Pancreas (tissue), 10 donors: ENCODE measurements at regions not wholly inside any gene's neighbourhood (a gene's known extent, or its start where the extent isn't known, plus 50 kb on each side); places are given as distances from the start of the nearest gene placed in this dataset.
"Not testable (repeated sequence)": the region's sequence is repeated elsewhere in the genome, so short reads cannot be mapped to it uniquely, and the experiment has no call there.

Source experiments
- ATAC-seq, 4 donors: fragments of 200-7000 bp; cut with Tn5 transposase; one replicate each; pipeline versions ENCODE4 v1.8.0 to v1.9.1; 2020; ENCODE audit warnings: mild to moderate bottlenecking in 4 of 4, moderate library complexity in 4 of 4
- DNase-seq, 6 donors: peaks; one replicate each; pipeline ENCODE4 v3.0.0-alpha.2; 2020
- FAIRE-seq: peaks from 2 replicates; lab custom pipeline; 2012; peaks lifted over from hg19 to GRCh38; lab: Jason Lieb, UNC
- H3K27ac ChIP-seq, 4 donors: fragments of 200-600 bp; sonication (generic); 1 replicate in 3 of 4; 2 replicates in 1 of 4; pipeline versions ENCODE4 v1.5.0 to v1.8.0; 2020
- H3K27me3 ChIP-seq, 4 donors: fragments of 200-600 bp; one replicate each; pipeline ENCODE4 v1.8.0; 2021
- H3K36me3 ChIP-seq, 3 donors: fragments of 200-600 bp; sonication (generic) in 1 of 3; one replicate each; pipeline versions ENCODE4 v1.5.0 to v1.8.0; 2020 to 2021
- H3K4me1 ChIP-seq, 3 donors: fragments of 200-600 bp; one replicate each; pipeline ENCODE4 v1.8.0; 2021
- H3K4me3 ChIP-seq, 4 donors: fragments of 200-600 bp; sonication (generic) in 2 of 4; one replicate each; pipeline versions ENCODE4 v1.5.0 to v1.8.0; 2020 to 2021
- H3K9me3 ChIP-seq, 4 donors: fragments of 200-600 bp; one replicate each; pipeline ENCODE4 v1.8.0; 2021
- WGBS, 2 donors: extraction: QIAGEN DNeasy Blood & Tissue Kit; methylation state at CpG; one replicate each; pipeline ENCODE4 v1.1.7; 2013; 5-methylcytosine and 5-hydroxymethylcytosine counted together
- intact Hi-C, 3 donors: fragments of 100-400 bp; cut with DNase I; formaldehyde crosslinking; loops; one replicate each; pipeline versions ENCODE4 v1.11.1 to v1.14.2; 2022
- TF ChIP-seq, protein P1 (sequence below), 4 donors: fragments of 200-600 bp; sonication (generic) in 3 of 4; IDR thresholded peaks; one replicate each; pipeline versions ENCODE4 v1.5.0 to v1.8.0; 2021; ENCODE audit warnings: antibody characterized with exemption in 4 of 4
- donor health status: healthy with polysubstance abuse.
- donor health status: DM: no; HTN: no; CAD: no; lungs with moderate emphysema.
- donor health status: DM: no; HTN: no; CAD: no.
- donor health status: control.
- donor health status: control.
- donor health status: Bipolar disorder and iron deficiency.
- donor health status: DM: yes; HTN: yes; CAD: no.
- donor health status: DM: no; HTN: no; CAD: no.
- donor health status: DM: no; HTN: no; CAD: no.
- donor health status: DM: yes; HTN: yes; CAD: no.

DNA sequence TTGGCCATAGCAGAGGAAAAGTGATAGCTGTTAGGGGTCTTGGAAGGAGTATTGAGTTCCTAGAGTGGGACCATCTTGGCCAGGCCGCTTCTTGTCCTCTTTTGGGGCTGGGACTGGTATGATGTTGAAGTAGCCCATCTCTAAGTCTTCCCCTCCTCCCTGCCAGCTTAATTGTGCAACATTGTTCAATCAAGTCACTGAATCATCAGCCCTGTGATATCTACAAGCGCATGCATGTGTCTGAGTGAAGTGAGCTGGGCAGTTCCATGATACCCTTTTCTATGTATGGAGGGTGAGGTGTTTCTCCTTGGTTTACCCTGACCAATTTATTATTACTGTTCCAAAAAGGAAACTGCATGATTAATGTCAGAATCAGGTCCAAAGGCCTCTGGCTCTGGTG lies 112.2 kb downstream of the C9orf152 start:
- Histone ChIP-seq H3K9me3 (no peaks in the 10 kb centered on the region), H3K36me3 (no peaks in the 10 kb centered on the region), H3K4me1 (no peaks in the 10 kb centered on the region), H3K4me3 (no peak overlapping the region), H3K27me3 (no peaks in the 10 kb centered on the region), H3K27ac (no peak overlapping the region)
- FAIRE-seq, result no peak
- TF ChIP-seq, protein P1, sequence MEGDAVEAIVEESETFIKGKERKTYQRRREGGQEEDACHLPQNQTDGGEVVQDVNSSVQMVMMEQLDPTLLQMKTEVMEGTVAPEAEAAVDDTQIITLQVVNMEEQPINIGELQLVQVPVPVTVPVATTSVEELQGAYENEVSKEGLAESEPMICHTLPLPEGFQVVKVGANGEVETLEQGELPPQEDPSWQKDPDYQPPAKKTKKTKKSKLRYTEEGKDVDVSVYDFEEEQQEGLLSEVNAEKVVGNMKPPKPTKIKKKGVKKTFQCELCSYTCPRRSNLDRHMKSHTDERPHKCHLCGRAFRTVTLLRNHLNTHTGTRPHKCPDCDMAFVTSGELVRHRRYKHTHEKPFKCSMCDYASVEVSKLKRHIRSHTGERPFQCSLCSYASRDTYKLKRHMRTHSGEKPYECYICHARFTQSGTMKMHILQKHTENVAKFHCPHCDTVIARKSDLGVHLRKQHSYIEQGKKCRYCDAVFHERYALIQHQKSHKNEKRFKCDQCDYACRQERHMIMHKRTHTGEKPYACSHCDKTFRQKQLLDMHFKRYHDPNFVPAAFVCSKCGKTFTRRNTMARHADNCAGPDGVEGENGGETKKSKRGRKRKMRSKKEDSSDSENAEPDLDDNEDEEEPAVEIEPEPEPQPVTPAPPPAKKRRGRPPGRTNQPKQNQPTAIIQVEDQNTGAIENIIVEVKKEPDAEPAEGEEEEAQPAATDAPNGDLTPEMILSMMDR (IDR thresholded peaks at IDR 0.05), result no peak
- ATAC-seq, result peak in 1 of 4 donors; percentile 43
- intact Hi-C loops, result no loop called here
- WGBS, 2 donors, result 93 to 98% methylated on average over 2 of the region's 2 CpGs
- no peak for DNase-seq

DNA sequence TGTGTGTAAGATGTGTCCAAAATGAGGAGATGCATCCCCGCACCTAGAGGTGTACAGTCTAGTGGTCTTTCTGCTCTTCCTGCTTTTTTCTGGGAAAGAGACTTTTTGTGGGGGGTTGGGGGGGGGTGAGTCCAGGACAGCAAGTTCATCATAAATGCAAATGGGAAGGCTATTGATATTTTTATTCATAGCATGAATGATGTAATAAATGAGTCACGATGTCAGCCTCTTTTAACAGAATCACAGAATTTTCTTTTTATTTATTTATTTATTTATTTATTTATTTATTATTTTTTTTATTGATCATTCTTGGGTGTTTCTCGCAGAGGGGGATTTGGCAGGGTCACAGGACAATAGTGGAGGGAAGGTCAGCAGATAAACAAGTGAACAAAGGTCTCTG lies 111.3 kb downstream of the C9orf152 start:
- intact Hi-C loops, H3K9me3 ChIP-seq, H3K36me3 ChIP-seq, ATAC-seq, H3K4me3 ChIP-seq, H3K27me3 ChIP-seq, FAIRE-seq, DNase-seq, H3K27ac ChIP-seq, H3K4me1 ChIP-seq: not testable (repeated sequence)
- 78 to 81% methylated on average over 3 of the region's 3 CpGs for WGBS, 2 donors

DNA sequence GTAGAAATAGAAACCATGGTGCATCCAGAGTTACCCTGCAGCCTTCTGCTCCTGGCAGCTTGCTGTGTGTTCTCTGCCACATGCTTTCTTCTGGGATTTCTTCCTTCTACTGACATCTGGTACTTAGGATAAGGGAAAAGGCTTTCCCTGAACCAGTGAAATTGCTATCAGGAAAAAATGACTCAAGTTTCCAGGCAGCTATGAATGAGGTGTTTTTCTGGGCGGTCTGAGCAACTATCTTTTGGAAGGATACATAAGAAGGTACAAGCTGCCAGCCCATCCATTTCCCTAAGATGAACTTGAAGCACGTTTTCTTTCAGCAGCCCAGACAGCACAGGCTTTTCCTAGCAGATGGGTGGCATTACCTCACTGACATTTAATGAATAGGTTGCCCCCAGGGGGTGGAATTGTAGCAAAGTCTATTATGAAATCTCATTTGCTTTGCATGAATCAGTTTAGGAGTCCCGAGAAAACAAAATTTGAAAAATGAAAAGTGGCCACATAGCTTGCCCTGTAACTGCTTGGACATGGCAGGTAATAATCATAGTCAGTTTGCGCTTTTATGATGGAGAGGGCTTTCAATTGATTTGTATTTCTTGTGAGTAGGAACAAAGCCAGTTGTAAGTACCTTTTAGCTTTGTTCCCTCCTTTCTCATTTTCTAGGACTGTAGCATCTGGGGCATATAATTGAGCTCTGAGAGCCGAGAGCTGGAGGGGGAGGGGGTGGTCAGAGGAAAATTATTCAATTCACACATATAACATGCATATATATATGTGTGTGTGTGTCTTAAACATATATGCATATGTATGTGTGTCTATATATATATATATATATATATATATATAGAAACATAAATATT lies 108.5 kb downstream of the C9orf152 start:
- no peaks in the 10 kb centered on the region for H3K4me1 ChIP-seq
- H3K4me3 ChIP-seq, result no peak overlapping the region
- no peak overlapping the region for H3K27ac ChIP-seq
- DNase-seq (no peak), FAIRE-seq (no peak), ATAC-seq (peak in 3 of 4 donors; percentile 19 to 79 (median 25))
- no peaks in the 10 kb centered on the region for H3K36me3 ChIP-seq
- intact Hi-C loops, result no loop called here
- H3K27me3 ChIP-seq, result no peaks in the 10 kb centered on the region
- H3K9me3 ChIP-seq, result no peaks in the 10 kb centered on the region
- TF ChIP-seq, protein P1 (IDR thresholded peaks at IDR 0.05), result no peak
- 59 to 66% methylated on average over 5 of the region's 5 CpGs for WGBS, 2 donors

DNA sequence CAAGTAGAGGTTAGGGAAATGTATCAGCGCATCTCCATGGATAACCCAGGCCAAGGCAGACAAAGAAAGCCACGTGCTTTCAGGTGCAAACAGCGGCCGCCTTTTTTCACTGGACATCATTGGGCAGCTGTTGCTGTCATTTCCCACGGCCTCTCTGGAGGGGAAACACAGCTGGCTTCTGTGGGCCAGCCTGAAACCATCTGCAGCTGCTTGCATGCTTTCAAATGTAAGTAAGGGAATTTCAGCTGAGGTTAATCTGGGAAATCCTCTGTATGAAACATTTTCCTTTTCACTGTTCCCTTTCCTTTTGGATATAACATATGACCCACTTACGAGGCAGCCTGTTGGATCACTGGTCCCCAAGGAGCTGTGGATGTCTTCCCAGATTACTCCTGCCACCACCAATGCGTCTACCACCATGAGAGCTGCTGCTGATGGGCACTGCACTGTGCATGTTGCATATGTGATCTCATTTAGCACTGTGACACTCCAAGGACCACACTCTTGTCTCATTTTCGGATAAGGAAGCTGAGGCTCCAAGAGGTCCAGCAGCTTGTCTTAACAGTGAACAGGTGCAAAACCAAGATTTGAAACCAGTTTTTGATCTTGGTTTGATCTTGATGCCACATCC lies 106.3 kb downstream of the C9orf152 start:
- no peak for ATAC-seq
- H3K4me3 ChIP-seq, result no peak overlapping the region

DNA sequence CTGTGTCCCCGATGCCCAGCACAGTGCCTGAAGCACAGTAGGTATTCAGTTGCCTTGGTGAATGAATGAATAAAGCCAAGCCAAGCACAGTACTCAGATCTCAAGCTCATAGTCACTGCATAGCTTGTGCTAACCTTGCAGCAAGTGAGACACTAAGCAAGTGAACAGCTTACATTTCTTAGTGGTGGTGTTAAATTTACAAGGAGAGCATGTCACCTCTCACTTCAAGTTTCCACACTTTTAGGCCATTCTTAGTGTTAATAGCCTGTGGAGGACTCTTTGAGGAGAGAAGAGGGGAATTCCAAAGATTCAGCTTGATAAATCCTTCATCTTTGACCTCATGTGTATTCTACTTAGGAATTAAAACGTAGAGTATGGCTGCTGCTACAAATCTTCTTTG lies 104.7 kb downstream of the C9orf152 start:
- intact Hi-C loops, result no loop called here
- ATAC-seq, result no peak

More for the DNA sequence above, 106.3 kb downstream of the C9orf152 start:
- Histone ChIP-seq H3K27me3 (no peaks in the 10 kb centered on the region), H3K4me1 (no peaks in the 10 kb centered on the region), H3K9me3 (no peaks in the 10 kb centered on the region), H3K36me3 (no peaks in the 10 kb centered on the region), H3K27ac (no peak overlapping the region)
- DNase-seq (no peak), FAIRE-seq (no peak)
- intact Hi-C loops, result no loop called here
- TF ChIP-seq, protein P1 (IDR thresholded peaks at IDR 0.05), result no peak
- WGBS, 2 donors, result 80 to 82% methylated on average over 8 of the region's 8 CpGs

More for the DNA sequence above, 104.7 kb downstream of the C9orf152 start:
- no peak overlapping the region for H3K27ac ChIP-seq
- H3K27me3 ChIP-seq, result no peaks in the 10 kb centered on the region
- DNase-seq (no peak), FAIRE-seq (no peak)
- H3K4me1 ChIP-seq, result no peaks in the 10 kb centered on the region
- no peaks in the 10 kb centered on the region for H3K36me3 ChIP-seq
- TF ChIP-seq, protein P1 (IDR thresholded peaks at IDR 0.05), result no peak
- H3K9me3 ChIP-seq, result no peaks in the 10 kb centered on the region
- no peak overlapping the region for H3K4me3 ChIP-seq
- WGBS, 2 donors, result 82 to 83% methylated on average over 2 of the region's 2 CpGs
